ENCODE measurements at regions not wholly inside any gene's neighbourhood (a gene's known extent, or its start where the extent isn't known, plus 50 kb on each side); places are given as distances from the start of the nearest gene placed in this dataset.

DNA sequence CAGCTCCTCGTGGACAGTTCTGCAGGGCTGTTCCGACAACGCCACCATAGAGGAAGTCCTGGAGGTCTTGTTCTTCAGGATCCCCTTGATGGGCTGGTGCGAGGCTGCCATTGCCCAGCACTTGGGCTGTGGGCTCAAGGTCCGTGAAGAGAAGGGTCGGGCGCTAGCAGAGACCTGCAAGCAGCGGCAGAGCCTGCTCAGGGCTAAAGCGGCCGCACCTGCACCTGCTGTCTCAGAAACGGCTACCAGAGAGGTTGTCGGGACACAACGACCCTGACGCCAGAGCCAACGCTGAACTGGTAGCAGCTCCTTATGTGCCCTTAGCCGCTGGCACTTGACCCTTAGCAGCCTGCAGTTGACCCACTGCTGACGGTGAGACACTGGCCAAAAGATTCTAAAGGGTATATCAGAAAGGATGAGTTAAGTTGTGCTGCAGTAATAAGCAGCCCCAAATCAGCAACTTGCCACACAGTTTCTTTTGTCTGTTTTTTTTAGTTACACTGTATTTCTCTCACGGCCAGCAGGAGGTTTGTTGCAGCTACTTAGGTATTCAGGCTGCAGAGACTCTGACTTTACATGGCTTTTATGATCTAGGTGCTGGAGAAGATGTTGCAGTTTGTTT is 55.5 kb upstream of the ST6GAL2 start:
- DNase-seq, result no peak

DNA sequence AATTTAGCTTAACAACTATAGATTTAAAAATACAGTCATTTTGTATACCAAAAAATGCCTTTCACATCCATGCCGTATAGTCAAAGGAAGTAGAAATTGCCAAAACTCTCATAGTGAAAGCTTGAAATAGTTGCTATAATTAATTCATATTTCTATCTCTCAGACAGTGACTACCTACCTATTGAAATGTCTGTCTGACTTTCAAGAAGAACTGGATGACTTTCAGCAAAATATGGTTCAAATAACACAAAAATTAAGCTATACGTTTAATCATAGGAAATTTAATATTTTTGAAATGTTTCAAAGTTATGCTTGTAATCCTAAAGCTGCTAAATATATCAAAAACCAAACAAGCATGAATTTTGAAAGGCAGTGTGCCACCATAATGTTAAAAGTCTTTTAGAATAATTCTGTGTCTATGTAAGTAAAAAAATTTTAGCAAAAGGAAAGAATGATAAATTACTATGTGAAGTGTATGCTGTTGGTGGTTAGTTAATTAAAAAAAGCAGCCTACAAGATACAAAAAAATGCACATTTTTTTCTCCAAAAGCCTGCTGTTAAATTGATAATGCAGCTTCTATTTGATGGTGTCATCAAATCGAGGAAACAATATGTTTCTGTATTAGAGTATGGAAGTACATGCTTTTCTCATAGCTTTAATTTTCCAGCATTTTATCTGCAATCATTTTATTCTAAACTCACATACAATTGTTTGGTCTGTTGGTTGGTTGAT is 57.7 kb upstream of the ST6GAL2 start:
- no peak for DNase-seq

- DNase-seq, result no peak
Measured at GRCh38 chr2:106944215-106944614, 58.2 kb upstream of the ST6GAL2 start.

DNA sequence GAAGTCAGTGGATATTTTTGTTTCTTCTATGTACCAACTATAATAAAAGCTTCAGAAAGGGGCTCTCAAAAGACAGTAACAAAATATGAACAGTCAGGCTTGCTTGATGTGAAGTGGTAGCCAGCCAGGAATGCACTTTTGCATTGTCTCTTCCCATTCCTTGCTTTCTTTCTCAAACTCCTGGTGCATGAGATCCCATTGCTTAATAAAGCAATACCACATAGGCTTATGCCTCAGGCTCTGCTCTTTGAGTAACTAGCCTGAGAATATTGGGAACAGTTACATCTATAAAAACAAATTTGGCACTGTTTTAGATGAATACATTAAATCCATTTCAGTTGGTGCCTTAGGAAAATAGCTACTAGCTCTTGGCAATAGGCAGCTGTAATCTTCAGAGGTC is 62.6 kb upstream of the ST6GAL2 start:
- DNase-seq, result no peak

DNA sequence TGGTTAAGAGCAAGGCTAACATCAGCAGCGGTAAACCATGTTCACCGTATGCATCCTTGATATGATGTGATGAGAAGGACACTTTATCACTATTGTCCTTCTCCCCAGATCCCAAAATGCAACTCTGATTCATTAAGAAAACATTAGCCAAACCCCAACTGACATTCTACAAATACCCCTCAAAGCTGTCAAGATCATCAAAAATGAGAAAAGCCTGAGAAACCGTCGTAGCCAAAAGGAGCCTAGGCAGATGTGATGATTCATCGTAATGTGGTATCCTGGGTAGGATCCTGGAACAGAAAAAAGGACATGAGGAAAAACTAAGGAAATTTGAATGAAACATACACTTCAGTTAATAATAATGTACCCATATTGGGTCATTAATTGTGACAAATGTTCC is 67.3 kb upstream of the ST6GAL2 start:
- DNase-seq, result no peak

GRCh38 chr2:106953779-106954178 is 67.8 kb upstream of the ST6GAL2 start:
- no peak for DNase-seq

DNA sequence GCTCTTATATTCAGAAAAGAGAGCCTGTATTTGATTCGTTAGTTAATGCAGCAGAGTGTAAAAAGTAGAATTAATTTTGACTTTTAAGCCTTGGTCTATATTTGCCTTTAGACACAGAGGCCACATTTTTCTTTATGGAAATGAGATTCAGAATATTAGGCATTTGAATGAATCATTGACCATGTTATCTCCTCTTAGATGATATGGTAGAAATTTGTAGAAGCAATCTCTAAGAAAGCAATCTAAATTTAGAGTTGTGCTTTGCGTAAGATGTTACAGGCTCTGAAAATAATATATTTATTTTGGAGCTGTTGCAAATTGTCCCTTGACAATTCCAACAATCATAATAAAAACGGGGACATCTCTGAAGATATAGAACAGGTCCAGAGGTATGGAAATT is 68.3 kb upstream of the ST6GAL2 start:
- no peak for DNase-seq

GRCh38 chr2:106956416-106956815 is 70.4 kb upstream of the ST6GAL2 start:
- DNase-seq, result no peak

DNA sequence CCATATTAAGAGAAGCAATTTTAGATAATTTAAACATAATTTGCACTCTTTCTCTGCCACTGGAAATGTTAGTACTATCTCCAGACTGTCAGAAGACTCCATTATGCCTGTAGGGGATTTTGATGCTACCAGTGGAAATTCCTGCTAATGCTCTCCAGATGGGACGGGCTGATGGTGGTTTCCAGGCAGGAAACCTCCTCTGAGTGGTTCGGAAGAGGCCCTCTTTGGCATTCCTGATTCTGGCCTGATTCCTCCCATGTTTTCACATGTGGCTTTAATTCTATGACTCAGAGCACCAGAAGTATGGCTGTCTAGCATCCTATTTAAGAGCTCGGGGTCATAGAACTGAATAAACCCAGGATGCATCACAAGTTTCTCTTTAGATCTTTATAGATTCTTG is 70.9 kb upstream of the ST6GAL2 start:
- DNase-seq, result no peak

DNA sequence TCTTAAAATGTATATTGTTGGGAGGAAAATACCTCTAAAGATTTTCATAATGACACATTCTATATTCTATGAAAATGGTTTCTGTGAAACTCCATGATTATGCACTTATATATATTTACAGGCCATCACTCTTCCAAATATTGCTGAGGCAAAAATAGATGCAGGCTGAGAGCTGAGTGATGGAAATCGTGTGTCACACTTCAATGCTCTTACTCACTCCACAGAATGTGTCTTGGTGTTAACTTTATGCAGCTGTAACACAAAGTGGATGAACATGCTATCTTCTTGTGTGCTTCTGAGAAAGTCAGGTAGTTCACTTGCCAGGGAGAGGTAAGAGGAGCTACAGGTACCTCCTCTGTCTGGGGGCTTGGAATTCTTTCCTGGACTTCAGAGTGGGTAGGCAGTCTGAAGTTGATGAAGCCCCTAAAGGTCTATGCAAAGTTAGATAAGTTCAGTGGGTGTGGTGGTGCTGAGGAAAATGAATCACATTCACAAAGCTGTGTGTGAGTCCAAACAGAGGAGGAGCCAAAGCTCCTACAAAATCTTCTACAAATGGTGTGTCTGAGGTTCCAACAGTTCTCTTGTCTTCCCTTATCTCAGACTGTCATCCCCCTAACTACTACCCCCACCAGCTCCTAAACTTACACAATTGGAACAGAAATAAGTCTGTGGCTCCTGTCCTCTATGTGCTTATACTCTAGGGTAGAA is 74.2 kb upstream of the ST6GAL2 start:
- no peak for DNase-seq

- no peak for DNase-seq
Measured at GRCh38 chr2:106960683-106961161, 74.8 kb upstream of the ST6GAL2 start.

DNA sequence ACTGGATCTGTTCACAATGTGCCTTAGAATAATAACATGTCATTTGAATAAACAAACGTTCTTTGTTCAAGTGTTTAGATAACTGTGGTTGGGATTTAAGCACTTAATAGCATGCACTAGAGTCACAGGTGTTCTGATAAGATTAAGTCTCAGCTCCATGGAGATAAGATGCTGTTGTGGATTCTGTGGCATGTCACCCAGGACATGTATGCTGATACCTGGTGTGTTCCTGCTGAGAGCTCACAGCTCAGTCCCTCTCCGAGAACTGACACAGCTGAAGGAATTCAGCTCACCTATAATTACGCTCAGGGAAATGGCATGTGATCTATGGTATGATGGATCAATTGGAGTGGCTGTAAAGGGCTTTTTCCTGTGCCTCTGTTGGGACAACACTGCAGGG is 75.4 kb upstream of the ST6GAL2 start:
- DNase-seq, result no peak

GRCh38 chr2:106963156-106963555 is 77.2 kb upstream of the ST6GAL2 start:
- no peak for DNase-seq

GRCh38 chr2:106963893-106964292 is 77.9 kb upstream of the ST6GAL2 start:
- DNase-seq, result no peak

DNA sequence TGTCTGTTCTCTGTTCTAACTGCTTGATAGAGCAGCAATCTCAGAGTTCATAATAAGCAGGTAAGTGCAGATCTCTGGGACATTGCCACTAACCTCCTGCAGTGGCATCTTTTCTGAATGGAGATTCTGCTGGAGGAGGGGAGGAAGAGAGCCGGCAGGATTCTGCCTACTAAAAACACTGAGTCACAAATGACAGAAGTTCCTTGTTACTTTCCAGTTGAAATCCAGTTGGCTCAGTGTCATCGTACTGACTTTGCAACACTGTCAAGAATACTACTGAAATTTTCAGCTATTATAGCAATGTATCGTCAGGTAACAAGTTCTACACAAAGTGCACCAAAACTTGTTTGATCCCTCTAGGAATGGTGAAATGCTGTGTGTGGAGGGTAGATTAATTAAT is 79.6 kb upstream of the ST6GAL2 start:
- DNase-seq, result no peak

- DNase-seq, result no peak
Measured at GRCh38 chr2:106969777-106970176, 83.8 kb upstream of the ST6GAL2 start.

- DNase-seq, result no peak
Measured at GRCh38 chr2:106970471-106971261, 84.7 kb upstream of the ST6GAL2 start.

DNA sequence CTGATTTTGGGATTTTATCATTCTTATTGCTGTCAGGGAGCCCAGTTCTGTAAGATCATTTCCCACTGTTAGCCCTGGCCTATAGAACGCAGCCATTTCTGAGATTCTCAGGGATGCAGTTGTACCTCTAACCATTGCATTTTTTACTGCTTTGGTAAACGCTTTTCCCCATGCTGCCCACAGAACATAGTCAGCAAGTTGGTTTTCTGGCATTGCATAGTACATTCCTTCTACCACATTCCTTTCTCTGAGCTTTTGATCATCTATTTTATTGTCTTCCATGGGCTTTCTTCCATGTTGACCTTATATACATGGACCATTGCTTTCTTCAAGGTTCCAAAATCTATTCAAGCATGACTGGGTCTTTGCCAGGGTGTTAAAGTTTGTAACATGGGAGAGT is 86.8 kb upstream of the ST6GAL2 start:
- DNase-seq, result no peak

- no peak for DNase-seq
Measured at GRCh38 chr2:106974891-106975290, 88.9 kb upstream of the ST6GAL2 start.

GRCh38 chr2:106975641-106976040 is 89.7 kb upstream of the ST6GAL2 start:
- no peak for DNase-seq

- no peak for DNase-seq
Measured at GRCh38 chr2:106976548-106976947, 90.6 kb upstream of the ST6GAL2 start.

DNA sequence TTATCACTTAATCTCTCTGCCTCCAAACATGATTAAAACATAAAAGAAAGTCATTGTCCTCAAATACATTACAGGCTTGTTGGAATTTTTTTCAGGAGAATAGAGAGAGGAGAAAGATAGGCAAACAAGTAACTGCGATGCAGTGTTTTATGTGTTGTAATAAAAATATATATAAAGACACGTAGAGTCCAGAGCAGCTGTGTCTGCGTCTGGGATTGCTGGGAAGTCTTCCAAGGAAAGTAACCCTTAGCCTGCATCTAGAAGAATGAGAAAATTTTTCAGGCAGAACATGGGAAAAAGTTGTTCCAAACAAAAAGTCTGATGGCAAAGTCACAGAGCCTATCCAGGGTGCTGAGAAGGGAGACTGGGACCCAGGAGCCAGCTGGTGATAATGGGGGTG is 91.8 kb upstream of the ST6GAL2 start:
- no peak for DNase-seq

DNA sequence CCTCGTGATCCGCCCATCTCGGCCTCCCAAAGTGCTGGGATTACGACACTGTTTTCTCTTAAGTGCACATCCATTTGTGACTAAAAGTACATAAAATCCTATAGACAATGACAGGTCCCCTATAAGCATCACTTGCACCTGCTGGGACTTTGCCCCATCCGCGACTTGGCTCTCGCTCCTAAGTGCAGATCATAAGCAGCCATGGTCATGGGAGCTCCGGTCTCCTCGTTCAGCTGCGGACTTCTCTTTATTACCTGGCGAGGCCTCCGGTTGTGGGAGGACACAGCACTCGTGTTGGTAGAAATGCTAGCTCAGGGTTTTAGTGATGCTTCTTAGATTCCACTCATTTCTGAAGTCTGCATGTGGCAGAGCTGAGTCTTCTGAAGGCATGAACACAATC is 92.7 kb upstream of the ST6GAL2 start:
- DNase-seq, result no peak

Measured in activated CD4-positive, alpha-beta T cell treated with anti-CD3 and anti-CD28 coated beads, Interleukin-2, Interleukin-6, amounts not matched to agents 100 ng/mL and 50 ng/mL, durations not matched to agents 16 hours and 8 hours (primary cell).